ENCODE measurements at regions not wholly inside any gene's neighbourhood (a gene's known extent, or its start where the extent isn't known, plus 50 kb on each side); places are given as distances from the start of the nearest gene placed in this dataset.

GRCh38 chr11:79575701-79576100 is 134.9 kb upstream of the TENM4 start:
- H2AFZ ChIP-seq (ENCODE audit: low read length) = no peak overlapping the region
- no TSS peak for BruUV-seq (replicated peaks)
- no peaks in the 10 kb centered on the region for H3K9me3 ChIP-seq (ENCODE audit: low read length)
- no peaks in the 10 kb centered on the region for H3K4me1 ChIP-seq (ENCODE audit: insufficient read depth, low read length, poor library complexity, severe bottlenecking)
- no peak for DNase-seq (ENCODE audit: low spot score)
- H3K9me2 ChIP-seq (ENCODE audit: insufficient read depth, low read length) = no peaks in the 10 kb centered on the region
- POLR2A ChIA-PET = no interaction called here
- intact Hi-C loops (cut with micrococcal nuclease; ENCODE audit: unreplicated experiment) = no loop called here
- CTCF ChIA-PET (ENCODE audit: unreplicated experiment) = no interaction called here
- TF ChIP-seq, protein P1, sequence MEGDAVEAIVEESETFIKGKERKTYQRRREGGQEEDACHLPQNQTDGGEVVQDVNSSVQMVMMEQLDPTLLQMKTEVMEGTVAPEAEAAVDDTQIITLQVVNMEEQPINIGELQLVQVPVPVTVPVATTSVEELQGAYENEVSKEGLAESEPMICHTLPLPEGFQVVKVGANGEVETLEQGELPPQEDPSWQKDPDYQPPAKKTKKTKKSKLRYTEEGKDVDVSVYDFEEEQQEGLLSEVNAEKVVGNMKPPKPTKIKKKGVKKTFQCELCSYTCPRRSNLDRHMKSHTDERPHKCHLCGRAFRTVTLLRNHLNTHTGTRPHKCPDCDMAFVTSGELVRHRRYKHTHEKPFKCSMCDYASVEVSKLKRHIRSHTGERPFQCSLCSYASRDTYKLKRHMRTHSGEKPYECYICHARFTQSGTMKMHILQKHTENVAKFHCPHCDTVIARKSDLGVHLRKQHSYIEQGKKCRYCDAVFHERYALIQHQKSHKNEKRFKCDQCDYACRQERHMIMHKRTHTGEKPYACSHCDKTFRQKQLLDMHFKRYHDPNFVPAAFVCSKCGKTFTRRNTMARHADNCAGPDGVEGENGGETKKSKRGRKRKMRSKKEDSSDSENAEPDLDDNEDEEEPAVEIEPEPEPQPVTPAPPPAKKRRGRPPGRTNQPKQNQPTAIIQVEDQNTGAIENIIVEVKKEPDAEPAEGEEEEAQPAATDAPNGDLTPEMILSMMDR (conservative IDR thresholded peaks at IDR 0.05; ENCODE audit: low read length) = no peak
- no peak for TF ChIP-seq EZH2phosphoT487 (IDR thresholded peaks at IDR 0.05; ENCODE audit: borderline replicate concordance, low read depth, low read length)
- H3K27ac ChIP-seq (ENCODE audit: low read depth, low read length, poor library complexity, severe bottlenecking) = no peak overlapping the region
- no peaks in the 10 kb centered on the region for H3K79me2 ChIP-seq (ENCODE audit: insufficient read depth, low read depth, low read length)
- no peak overlapping the region for H3K4me3 ChIP-seq (ENCODE audit: low read depth, low read length, poor library complexity, severe bottlenecking)
- no peaks in the 10 kb centered on the region for H4K20me1 ChIP-seq (ENCODE audit: insufficient read depth, low read length)
- no peaks in the 10 kb centered on the region for H3K36me3 ChIP-seq (ENCODE audit: insufficient read depth, low read length)
- no peak overlapping the region for H3K4me2 ChIP-seq (ENCODE audit: low read length)

- CTCF ChIA-PET (ENCODE audit: unreplicated experiment) = no interaction called here
- POLR2A ChIA-PET = no interaction called here
- Histone ChIP-seq H3K4me3 (ENCODE audit: low read depth, low read length, poor library complexity, severe bottlenecking) (no peak overlapping the region), H4K20me1 (ENCODE audit: insufficient read depth, low read length) (no peaks in the 10 kb centered on the region), H3K27ac (ENCODE audit: low read depth, low read length, poor library complexity, severe bottlenecking) (no peak overlapping the region), H2AFZ (ENCODE audit: low read length) (no peak overlapping the region), H3K9me2 (ENCODE audit: insufficient read depth, low read length) (no peaks in the 10 kb centered on the region), H3K79me2 (ENCODE audit: insufficient read depth, low read depth, low read length) (no peaks in the 10 kb centered on the region), H3K4me1 (ENCODE audit: insufficient read depth, low read length, poor library complexity, severe bottlenecking) (no peaks in the 10 kb centered on the region), H3K36me3 (ENCODE audit: insufficient read depth, low read length) (no peaks in the 10 kb centered on the region), H3K9me3 (ENCODE audit: low read length) (no peaks in the 10 kb centered on the region), H3K4me2 (ENCODE audit: low read length) (no peak overlapping the region)
- BruUV-seq (replicated peaks) = no TSS peak
- intact Hi-C loops (cut with micrococcal nuclease; ENCODE audit: unreplicated experiment) = no loop called here
- DNase-seq (ENCODE audit: low spot score) = no peak
- TF ChIP-seq EZH2phosphoT487 (IDR thresholded peaks at IDR 0.05; ENCODE audit: borderline replicate concordance, low read depth, low read length) = no peak
- TF ChIP-seq, protein P1 (conservative IDR thresholded peaks at IDR 0.05; ENCODE audit: low read length) = no peak
Observed at GRCh38 chr11:79570104-79570503, 129.3 kb upstream of the TENM4 start.

- H3K36me3 ChIP-seq (ENCODE audit: insufficient read depth, low read length) = no peaks in the 10 kb centered on the region
- no peaks in the 10 kb centered on the region for H3K79me2 ChIP-seq (ENCODE audit: insufficient read depth, low read depth, low read length)
- no peaks in the 10 kb centered on the region for H3K9me3 ChIP-seq (ENCODE audit: low read length)
- no peak overlapping the region for H3K4me3 ChIP-seq (ENCODE audit: low read depth, low read length, poor library complexity, severe bottlenecking)
- no peak overlapping the region for H3K4me2 ChIP-seq (ENCODE audit: low read length)
- H3K4me1 ChIP-seq (ENCODE audit: insufficient read depth, low read length, poor library complexity, severe bottlenecking) = no peaks in the 10 kb centered on the region
- BruUV-seq (replicated peaks) = no TSS peak
- intact Hi-C loops (cut with micrococcal nuclease; ENCODE audit: unreplicated experiment) = no loop called here
- CTCF ChIA-PET (ENCODE audit: unreplicated experiment) = no interaction called here
- H2AFZ ChIP-seq (ENCODE audit: low read length) = no peak overlapping the region
- no peak for TF ChIP-seq EZH2phosphoT487 (IDR thresholded peaks at IDR 0.05; ENCODE audit: borderline replicate concordance, low read depth, low read length)
- TF ChIP-seq, protein P1 (conservative IDR thresholded peaks at IDR 0.05; ENCODE audit: low read length) = no peak
- POLR2A ChIA-PET = no interaction called here
- no peak overlapping the region for H3K27ac ChIP-seq (ENCODE audit: low read depth, low read length, poor library complexity, severe bottlenecking)
- DNase-seq (ENCODE audit: low spot score) = no peak
- no peaks in the 10 kb centered on the region for H3K9me2 ChIP-seq (ENCODE audit: insufficient read depth, low read length)
- H4K20me1 ChIP-seq (ENCODE audit: insufficient read depth, low read length) = no peaks in the 10 kb centered on the region
Observed at GRCh38 chr11:79564288-79564925, 123.6 kb upstream of the TENM4 start.
